Fibroblast of lung (primary cell): ENCODE measurements at regions not wholly inside any gene's neighbourhood (a gene's known extent, or its start where the extent isn't known, plus 50 kb on each side); places are given as distances from the start of the nearest gene placed in this dataset.
"Not testable (repeated sequence)": the region's sequence is repeated elsewhere in the genome, so short reads cannot be mapped to it uniquely, and the experiment has no call there.

Experiments used
- DNase-seq, 2 donors: peaks; one replicate each; pipeline versions ENCODE4 v3.0.0 to v3.0.0-alpha.2; 2010; ENCODE audit warnings: low read depth in 2 of 2
- H2AFZ ChIP-seq: 2 replicates; pipeline ENCODE4 v1.5.1; 2012; ENCODE audit warnings: low read length, control low read depth, inconsistent platforms
- H3K27ac ChIP-seq: 2 replicates; pipeline ENCODE4 v1.5.1; 2011; ENCODE audit warnings: low read length, control low read depth; ENCODE audit not compliant: insufficient read depth
- H3K27me3 ChIP-seq: 2 replicates; pipeline ENCODE4 v1.5.1; 2011; ENCODE audit warnings: mild to moderate bottlenecking, low read length; ENCODE audit not compliant: control insufficient read depth, insufficient read depth
- H3K36me3 ChIP-seq: 2 replicates; pipeline ENCODE4 v1.5.1; 2011; ENCODE audit warnings: low read length; ENCODE audit not compliant: control insufficient read depth, insufficient read depth
- H3K4me1 ChIP-seq: 2 replicates; pipeline ENCODE4 v1.5.1; 2011; ENCODE audit warnings: low read length; ENCODE audit not compliant: control insufficient read depth, insufficient read depth; ENCODE audit errors: extremely low read depth
- H3K4me2 ChIP-seq: 2 replicates; pipeline ENCODE4 v1.5.1; 2011; ENCODE audit warnings: low read length, control low read depth; ENCODE audit not compliant: insufficient read depth; ENCODE audit errors: extremely low read depth
- H3K4me3 ChIP-seq, 4 experiments: fragments of 200-600 bp in 1 of 4; sonication (generic) in 1 of 4; replicated peaks in 1 of 4; 2 replicates each; pipeline ENCODE4 v1.5.1; 2011 to 2016; ENCODE audit warnings: low read length in 4 of 4, low read depth in 3 of 4, mild to moderate bottlenecking in 3 of 4, control low read depth in 2 of 4, inconsistent platforms in 1 of 4, mixed read lengths in 1 of 4; ENCODE audit not compliant: insufficient read depth in 1 of 4; ENCODE audit errors: control extremely low read depth in 1 of 4
- H3K79me2 ChIP-seq: 2 replicates; pipeline ENCODE4 v1.5.1; 2012; ENCODE audit warnings: mild to moderate bottlenecking, low read length, inconsistent platforms; ENCODE audit not compliant: control insufficient read depth, insufficient read depth
- H3K9ac ChIP-seq: 2 replicates; pipeline ENCODE4 v1.5.1; 2011; ENCODE audit warnings: mild to moderate bottlenecking, low read length, control low read depth; ENCODE audit not compliant: insufficient read depth
- H3K9me3 ChIP-seq: 2 replicates; pipeline ENCODE4 v1.5.1; 2012; ENCODE audit warnings: low read depth, low read length; ENCODE audit not compliant: control insufficient read depth, insufficient read depth
- H4K20me1 ChIP-seq: 2 replicates; pipeline ENCODE4 v1.5.1; 2011; ENCODE audit warnings: low read length; ENCODE audit not compliant: control insufficient read depth, insufficient read depth; ENCODE audit errors: extremely low read depth
- CTCF ChIP-seq, 2 donors: IDR thresholded peaks in 1 of 2; conservative IDR thresholded peaks in 1 of 2; 1 replicate in 1 of 2; 2 replicates in 1 of 2; pipeline ENCODE4 v1.5.1; 2011 to 2012; ENCODE audit warnings: low read length in 2 of 2, control low read depth in 1 of 2, inconsistent platforms in 1 of 2, low read depth in 1 of 2, mild to moderate bottlenecking in 1 of 2
- EZH2 ChIP-seq: IDR thresholded peaks from 2 replicates; pipeline ENCODE4 v1.5.1; 2012; ENCODE audit warnings: low read length, control low read depth, mild to moderate bottlenecking; ENCODE audit errors: missing control alignments

GRCh38 chr16:13483121-13483520, 436.8 kb upstream of the ERCC4 start:
- no peak overlapping the region for H3K9ac ChIP-seq
- no peaks in the 10 kb centered on the region for H3K36me3 ChIP-seq
- H2AFZ ChIP-seq: no peak overlapping the region
- H3K27ac ChIP-seq: no peak overlapping the region
- no peak overlapping the region for H3K4me3 ChIP-seq
- no peaks in the 10 kb centered on the region for H3K27me3 ChIP-seq
- no peaks in the 10 kb centered on the region for H3K9me3 ChIP-seq
- no peaks in the 10 kb centered on the region for H4K20me1 ChIP-seq
- TF ChIP-seq CTCF (conservative IDR thresholded peaks at IDR 0.05 in 1 of 2, IDR thresholded peaks at IDR 0.05 in 1 of 2; ENCODE audit: low read depth in 1 of 2, low read length in 2 of 2): no peak
- no peak for TF ChIP-seq EZH2
- H3K79me2 ChIP-seq: no peaks in the 10 kb centered on the region
- no peak overlapping the region for H3K4me2 ChIP-seq
- no peak for DNase-seq
- H3K4me1 ChIP-seq: no peaks in the 10 kb centered on the region

GRCh38 chr16:13489416-13489815, 430.5 kb upstream of the ERCC4 start:
- not testable (repeated sequence) for H3K27me3 ChIP-seq, H3K9ac ChIP-seq, H3K36me3 ChIP-seq, DNase-seq, H3K4me3 ChIP-seq, H4K20me1 ChIP-seq, H3K27ac ChIP-seq, H3K79me2 ChIP-seq, H3K4me1 ChIP-seq, H3K4me2 ChIP-seq, H3K9me3 ChIP-seq, H2AFZ ChIP-seq

GRCh38 chr16:13492046-13492445, 427.9 kb upstream of the ERCC4 start:
- DNase-seq: no peak
- H2AFZ ChIP-seq: no peak overlapping the region
- no peaks in the 10 kb centered on the region for H3K27me3 ChIP-seq
- H3K4me3 ChIP-seq: no peak overlapping the region
- no peak overlapping the region for H3K9ac ChIP-seq
- no peak for TF ChIP-seq EZH2
- TF ChIP-seq CTCF (conservative IDR thresholded peaks at IDR 0.05 in 1 of 2, IDR thresholded peaks at IDR 0.05 in 1 of 2; ENCODE audit: low read depth in 1 of 2, low read length in 2 of 2): no peak
- H3K79me2 ChIP-seq: no peaks in the 10 kb centered on the region
- no peaks in the 10 kb centered on the region for H3K36me3 ChIP-seq
- H4K20me1 ChIP-seq: no peaks in the 10 kb centered on the region
- no peaks in the 10 kb centered on the region for H3K4me1 ChIP-seq
- H3K9me3 ChIP-seq: no peaks in the 10 kb centered on the region
- no peak overlapping the region for H3K4me2 ChIP-seq
- no peak overlapping the region for H3K27ac ChIP-seq
